GM12892 (cell line): ENCODE measurements at regions not wholly inside any gene's neighbourhood (a gene's known extent, or its start where the extent isn't known, plus 50 kb on each side); places are given as distances from the start of the nearest gene placed in this dataset.

Source experiments
- POLR2A ChIP-seq: IDR thresholded peaks from 2 replicates; pipeline ENCODE4 v1.6.1; 2011; ENCODE audit warnings: low read depth, low read length, control low read depth
- POLR2AphosphoS5 ChIP-seq: IDR thresholded peaks from 2 replicates; pipeline ENCODE4 v1.6.1; 2011; ENCODE audit warnings: low read depth, low read length, control low read depth
- TAF1 ChIP-seq: IDR thresholded peaks from 2 replicates; pipeline ENCODE4 v1.6.1; 2011; ENCODE audit warnings: low read depth, mild to moderate bottlenecking, control low read depth, low read length, borderline replicate concordance

DNA sequence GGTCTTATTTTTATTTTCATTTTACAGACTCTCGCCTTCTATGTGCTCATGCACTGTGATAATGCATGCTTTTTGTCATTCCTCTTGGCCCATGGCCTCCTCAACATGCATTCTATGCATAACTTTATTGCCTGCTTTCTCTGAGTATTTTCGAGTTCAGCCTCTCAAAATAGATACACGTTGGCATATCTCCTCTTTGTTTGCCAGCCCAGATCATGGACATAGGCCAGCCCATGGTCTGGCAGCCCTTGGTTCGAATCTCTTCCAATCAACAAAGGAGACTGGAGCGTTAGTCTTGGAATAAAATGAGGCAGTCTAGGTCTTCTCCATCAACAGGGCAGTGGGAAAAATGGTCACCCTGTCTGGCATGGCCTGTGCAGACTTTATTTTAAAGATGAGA, 279.5 kb upstream of the ADAMTS16 start:
- TF ChIP-seq POLR2A (no peak), POLR2AphosphoS5 (no peak), TAF1 (no peak)
